H1 (cell line): ENCODE measurements at regions not wholly inside any gene's neighbourhood (a gene's known extent, or its start where the extent isn't known, plus 50 kb on each side); places are given as distances from the start of the nearest gene placed in this dataset.

Experiments used
- CTCF ChIA-PET: fragments of 300-600 bp; sonication (Branson Sonifier 250); formaldehyde crosslinking; loops from one replicate; lab custom pipeline; 2021; ENCODE audit not compliant: partially characterized antibody; lab: Charles Lee
- POLR2A ChIA-PET: fragments of 300-600 bp; sonication (Branson Sonifier 250); formaldehyde crosslinking; loops from one replicate; lab custom pipeline; 2021; ENCODE audit warnings: inconsistent platforms; ENCODE audit not compliant: partially characterized antibody; lab: Charles Lee
- DNase-seq, 2 experiments: peaks; one replicate each; pipeline versions ENCODE4 v3.0.0 to v3.0.0-alpha.2; 2010 to 2022; ENCODE audit warnings: low spot score in 2 of 2, low read depth in 1 of 2, mixed read lengths in 1 of 2
- FAIRE-seq: peaks from 2 replicates; lab custom pipeline; 2011; peaks lifted over from hg19 to GRCh38; lab: Jason Lieb, UNC
- H2AFZ ChIP-seq: 2 replicates; pipeline ENCODE4 v1.8.1; 2012; ENCODE audit warnings: low read length, inconsistent platforms
- H2AK5ac ChIP-seq: 2 replicates; pipeline ENCODE4 v1.6.1; 2013; ENCODE audit warnings: low read depth, low read length
- H2BK120ac ChIP-seq: replicated peaks from 2 replicates; pipeline ENCODE3; 2013; ENCODE audit warnings: low read depth, low read length, inconsistent platforms
- H2BK12ac ChIP-seq: 2 replicates; pipeline ENCODE4 v1.6.1; 2013; ENCODE audit warnings: low read depth, low read length
- H2BK15ac ChIP-seq: 2 replicates; pipeline ENCODE4 v1.6.1; 2013; ENCODE audit warnings: low read length
- H2BK20ac ChIP-seq: 2 replicates; pipeline ENCODE4 v1.6.1; 2013; ENCODE audit warnings: low read length
- H2BK5ac ChIP-seq: 2 replicates; pipeline ENCODE4 v1.6.1; 2013; ENCODE audit warnings: low read depth, low read length
- H3K14ac ChIP-seq: 2 replicates; pipeline ENCODE4 v1.6.1; 2013; ENCODE audit warnings: inconsistent platforms; ENCODE audit not compliant: insufficient read length
- H3K18ac ChIP-seq: 2 replicates; pipeline ENCODE4 v1.6.1; 2013; ENCODE audit warnings: low read length; ENCODE audit errors: extremely low read depth
- H3K23ac ChIP-seq: 2 replicates; pipeline ENCODE4 v1.6.1; 2013; ENCODE audit warnings: inconsistent platforms; ENCODE audit not compliant: insufficient read length
- H3K23me2 ChIP-seq: 2 replicates; pipeline ENCODE4 v1.6.1; 2013; ENCODE audit warnings: low read depth, low read length
- H3K27ac ChIP-seq: 2 replicates; pipeline ENCODE4 v1.6.1; 2011; ENCODE audit warnings: low read depth, low read length, inconsistent platforms
- H3K27me3 ChIP-seq, 4 experiments: replicated peaks in 1 of 4; 1 replicate in 1 of 4; 2 replicates in 3 of 4; pipeline versions ENCODE4 v1.6.1 to v1.8.1; 2011 to 2013; ENCODE audit warnings: low read length in 3 of 4, mild to moderate bottlenecking in 3 of 4, inconsistent platforms in 2 of 4, mixed read lengths in 2 of 4, moderate library complexity in 1 of 4; ENCODE audit not compliant: control insufficient read depth in 3 of 4, insufficient read depth in 3 of 4; ENCODE audit errors: extremely low read depth in 1 of 4
- H3K36me3 ChIP-seq, 4 experiments: 2 replicates each; pipeline versions ENCODE4 v1.6.1 to v1.8.1; 2011 to 2013; ENCODE audit warnings: mild to moderate bottlenecking in 4 of 4, low read length in 3 of 4, moderate library complexity in 2 of 4, control low read depth in 1 of 4, inconsistent platforms in 1 of 4; ENCODE audit not compliant: insufficient read depth in 4 of 4, control insufficient read depth in 2 of 4
- H3K4ac ChIP-seq: replicated peaks from 2 replicates; pipeline ENCODE3; 2013; ENCODE audit warnings: low read length, low read depth, mixed read lengths, inconsistent platforms; ENCODE audit not compliant: insufficient read length
- H3K4me1 ChIP-seq, 4 experiments: replicated peaks in 1 of 4; 1 replicate in 1 of 4; 2 replicates in 3 of 4; pipeline versions ENCODE4 v1.6.1 to v1.8.1; 2011 to 2013; ENCODE audit warnings: low read length in 3 of 4, inconsistent platforms in 2 of 4, mixed read lengths in 1 of 4; ENCODE audit not compliant: insufficient read depth in 4 of 4, control insufficient read depth in 3 of 4
- H3K4me2 ChIP-seq, 2 experiments: 2 replicates each; pipeline versions ENCODE4 v1.6.1 to v1.8.1; 2011 to 2013; ENCODE audit warnings: low read depth in 2 of 2, low read length in 2 of 2, control low read depth in 1 of 2, inconsistent platforms in 1 of 2, mild to moderate bottlenecking in 1 of 2; ENCODE audit not compliant: insufficient read depth in 1 of 2
- H3K4me3 ChIP-seq, 4 experiments: fragments of 200-600, 300-600 bp in 1 of 4; sonication (generic), shearing (Covaris generic), sonication (Bioruptor Twin) in 1 of 4; 2 replicates each; pipeline versions ENCODE4 v1.5.1 to v1.8.1; 2011 to 2016; ENCODE audit warnings: low read length in 4 of 4, low read depth in 3 of 4, control low read depth in 2 of 4, inconsistent platforms in 2 of 4, mild to moderate bottlenecking in 2 of 4, mixed read lengths in 1 of 4, moderate library complexity in 1 of 4; ENCODE audit not compliant: insufficient read depth in 2 of 4; ENCODE audit errors: extremely low read depth in 1 of 4
- H3K56ac ChIP-seq: replicated peaks from 2 replicates; pipeline ENCODE3; 2013; ENCODE audit warnings: low read depth, mild to moderate bottlenecking, mixed read lengths, low read length, inconsistent platforms; ENCODE audit not compliant: insufficient read length
- H3K79me1 ChIP-seq: 2 replicates; pipeline ENCODE4 v1.6.1; 2013; ENCODE audit warnings: low read depth, low read length, control low read depth
- H3K79me2 ChIP-seq, 2 experiments: 2 replicates each; pipeline versions ENCODE4 v1.6.1 to v1.8.1; 2012 to 2013; ENCODE audit warnings: low read length in 2 of 2, mild to moderate bottlenecking in 2 of 2, inconsistent platforms in 1 of 2; ENCODE audit not compliant: insufficient read depth in 2 of 2, control insufficient read depth in 1 of 2
- H3K9ac ChIP-seq, 4 experiments: replicated peaks in 1 of 4; 1 replicate in 1 of 4; 2 replicates in 3 of 4; pipeline versions ENCODE4 v1.6.1 to v1.8.1; 2011 to 2013; ENCODE audit warnings: low read depth in 3 of 4, low read length in 3 of 4, control low read depth in 2 of 4, mild to moderate bottlenecking in 2 of 4, moderate library complexity in 2 of 4, inconsistent platforms in 1 of 4; ENCODE audit errors: extremely low read depth in 1 of 4
- H3K9me3 ChIP-seq, 2 experiments: 2 replicates each; pipeline versions ENCODE4 v1.6.1 to v1.8.1; 2012 to 2013; ENCODE audit warnings: mild to moderate bottlenecking in 2 of 2, moderate library complexity in 2 of 2, control low read depth in 1 of 2, inconsistent platforms in 1 of 2, low read depth in 1 of 2, low read length in 1 of 2, mixed read lengths in 1 of 2; ENCODE audit not compliant: insufficient read depth in 2 of 2
- H4K20me1 ChIP-seq, 2 experiments: replicated peaks in 1 of 2; 2 replicates each; pipeline versions ENCODE3 to v1.8.1; 2011 to 2013; ENCODE audit warnings: inconsistent platforms in 2 of 2, low read length in 2 of 2, mild to moderate bottlenecking in 1 of 2; ENCODE audit not compliant: insufficient read depth in 2 of 2, control insufficient read depth in 1 of 2
- H4K5ac ChIP-seq: 2 replicates; pipeline ENCODE4 v1.6.1; 2013; ENCODE audit warnings: low read length, low read depth, mixed read lengths, inconsistent platforms; ENCODE audit not compliant: insufficient read length
- H4K8ac ChIP-seq: 2 replicates; pipeline ENCODE4 v1.8.0; 2013; ENCODE audit warnings: mild to moderate bottlenecking, moderate library complexity, low read length, inconsistent platforms; ENCODE audit not compliant: insufficient read depth; ENCODE audit errors: extremely low read depth
- H4K91ac ChIP-seq: replicated peaks from 2 replicates; pipeline ENCODE3; 2013; ENCODE audit warnings: low read length, mixed read lengths, inconsistent platforms; ENCODE audit not compliant: insufficient read length
- ASH2L ChIP-seq: fragments of 200-600, 300-600 bp; sonication (generic); IDR thresholded peaks from one replicate; pipeline ENCODE4 v1.7.1; 2017; ENCODE audit warnings: low read length
- CBX8 ChIP-seq: fragments of 300-800, 300-1000 bp; sonication (generic); IDR thresholded peaks from 2 replicates; pipeline ENCODE4 v1.7.1; 2016; ENCODE audit warnings: low read depth, low read length, borderline replicate concordance
- E2F6 ChIP-seq: IDR thresholded peaks from 2 replicates; pipeline ENCODE4 v1.6.1; 2012; ENCODE audit warnings: inconsistent platforms
- FOSL1 ChIP-seq: IDR thresholded peaks from 2 replicates; pipeline ENCODE4 v1.6.1; 2011; ENCODE audit warnings: mild to moderate bottlenecking, low read depth, low read length, moderate library complexity; ENCODE audit not compliant: insufficient read depth
- JUND ChIP-seq: IDR thresholded peaks from 2 replicates; pipeline ENCODE4 v1.6.1; 2011; ENCODE audit warnings: mild to moderate bottlenecking, improper control_type of control experiment, low read length
- POLR2A ChIP-seq, 2 experiments: IDR thresholded peaks; 1 replicate in 1 of 2; 2 replicates in 1 of 2; pipeline ENCODE4 v1.6.1; 2011; ENCODE audit warnings: low read depth in 2 of 2, low read length in 2 of 2, mild to moderate bottlenecking in 2 of 2; ENCODE audit errors: control extremely low read depth in 1 of 2
- RNF2 ChIP-seq: fragments of 200-900, 300-1000 bp; sonication (generic); IDR thresholded peaks from 2 replicates; pipeline ENCODE4 v1.7.1; 2016; ENCODE audit warnings: borderline replicate concordance, low read depth, mild to moderate bottlenecking, antibody characterized with exemption, low read length; ENCODE audit not compliant: poor library complexity, severe bottlenecking; ENCODE audit errors: missing control alignments
- SIX5 ChIP-seq: IDR thresholded peaks from 2 replicates; pipeline ENCODE4 v1.6.1; 2011; ENCODE audit warnings: mild to moderate bottlenecking, low read depth, low read length
- SP4 ChIP-seq: IDR thresholded peaks from 2 replicates; pipeline ENCODE4 v1.6.1; 2012; ENCODE audit warnings: low read length, inconsistent platforms
- SUZ12 ChIP-seq: fragments of 200-600 bp; sonication (generic); IDR thresholded peaks from 2 replicates; pipeline ENCODE4 v1.6.1; 2012; ENCODE audit warnings: mild to moderate bottlenecking, inconsistent platforms, low read length, moderate library complexity, mixed read lengths
- TCF12 ChIP-seq: IDR thresholded peaks from 2 replicates; pipeline ENCODE4 v1.6.1; 2011; ENCODE audit warnings: low read depth, mild to moderate bottlenecking, low read length
- ZNF274 ChIP-seq: IDR thresholded peaks from 2 replicates; pipeline ENCODE4 v1.7.0; 2012; ENCODE audit warnings: low read length, borderline replicate concordance; ENCODE audit errors: extremely low read depth
- WGBS, 2 experiments: shearing (Covaris generic) in 1 of 2; methylation state at CpG; one replicate each; pipeline versions ENCODE4 v1.1.6 to v1.1.7; 2013 to 2015; ENCODE audit warnings: low lambda C conversion rate in 2 of 2, mixed read lengths in 2 of 2, inconsistent platforms in 1 of 2, low coverage in 1 of 2, missing lambda C conversion rate in 1 of 2; ENCODE audit not compliant: insufficient replicate concordance in 2 of 2, insufficient coverage in 1 of 2, insufficient read length in 1 of 2; ENCODE audit errors: extremely low coverage in 1 of 2, missing lambda C conversion rate in 1 of 2; 5-methylcytosine and 5-hydroxymethylcytosine counted together

DNA sequence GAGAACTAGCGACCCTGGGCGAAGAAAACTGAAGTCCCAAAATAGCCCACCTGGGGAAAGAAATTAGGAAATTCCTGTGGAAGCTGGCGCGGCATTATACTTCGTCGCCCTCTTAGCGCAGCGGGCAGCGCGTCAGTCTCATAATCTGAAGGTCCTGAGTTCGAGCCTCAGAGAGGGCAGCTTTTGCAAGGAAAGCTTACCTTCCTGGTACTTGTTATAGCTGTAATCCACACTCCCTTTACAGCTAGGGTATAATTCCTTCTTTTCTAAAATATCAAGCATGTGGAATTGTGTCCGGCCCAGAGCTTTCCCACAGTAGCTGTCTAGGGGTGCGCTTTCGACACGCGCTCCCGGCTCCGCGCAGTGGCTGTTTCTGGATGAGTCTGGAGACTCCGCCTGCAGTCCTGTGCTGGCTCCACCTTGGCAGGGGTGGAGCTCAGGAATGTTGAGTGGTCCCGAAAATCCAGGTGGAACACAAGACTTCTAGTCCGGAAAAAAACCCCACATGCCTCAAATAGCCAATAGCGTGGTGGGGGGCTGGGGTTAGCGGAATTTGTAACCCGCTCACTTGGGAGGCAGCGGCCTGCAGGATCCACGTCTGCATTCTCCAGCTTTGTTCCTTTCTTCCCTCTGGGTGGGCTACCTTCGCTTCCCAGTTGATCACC, 83.7 kb upstream of the ZNF322 start:
- Histone ChIP-seq H3K9me3 (peaks cover 3 to 8% of the 10 kb centered on the region in 2 experiments; a peak in 1 of 4 replicates), H4K8ac (no peak overlapping the region), H2AK5ac (no peak overlapping the region), H3K36me3 (no peaks in the 10 kb centered on the region), H3K79me1 (no peaks in the 10 kb centered on the region), H4K20me1 (no peaks in the 10 kb centered on the region), H3K27ac (no peak overlapping the region), H3K27me3 (peaks cover 0 to 6% (median 5%) of the 10 kb centered on the region in 4 experiments; a peak in 5 of 7 replicates), H3K79me2 (no peaks in the 10 kb centered on the region), H3K14ac (no peak overlapping the region), H2BK120ac (no peak overlapping the region), H2BK15ac (no peak overlapping the region), H3K18ac (no peak overlapping the region), H2BK12ac (no peak overlapping the region), H3K9ac (no peak overlapping the region), H4K91ac (no peak overlapping the region), H2BK5ac (no peak overlapping the region), H3K4me2 (peak overlapping the region; percentile 83 to 99), H4K5ac (no peak overlapping the region), H2AFZ (no peak overlapping the region), H3K4me3 (peak overlapping the region; percentile 70 to 88 (median 84)), H2BK20ac (no peak overlapping the region), H3K4ac (no peak overlapping the region), H3K23me2 (peaks cover 5% of the 10 kb centered on the region; the same call in 1 of the 2 replicates), H3K56ac (no peak overlapping the region), H3K4me1 (no peaks in the 10 kb centered on the region), H3K23ac (no peak overlapping the region)
- POLR2A ChIA-PET = interaction anchor here (1.1 to 1.2 kb wide), 2 partner anchors 11 to 207 kb away, joined by 3 to 9 read pairs; no protein-coding TSS in a partner anchor
- DNase-seq = peak in 1 of 2 experiments; percentile 80
- WGBS, 2 experiments = 1% methylated on average over 20 of the region's 28 CpGs; no CpG with 5 or more reads in 1 of the 2 experiments
- no peak for FAIRE-seq
- CTCF ChIA-PET = interaction anchor here (1.2 to 1.7 kb wide), 2 partner anchors 174 to 336 kb away, joined by 3 read pairs; no protein-coding TSS in a partner anchor
- TF ChIP-seq TCF12 (no peak), SIX5 (no peak), E2F6 (no peak), FOSL1 (no peak), SUZ12 (no peak), JUND (no peak), POLR2A (IDR thresholded peaks at IDR 0.05; ENCODE audit: control extremely low read depth in 1 of 2, low read depth in 2 of 2, low read length in 2 of 2) (no peak), CBX8 (no peak), SP4 (no peak), ZNF274 (no peak), ASH2L (peak; percentile 81), RNF2 (no peak)
